Muscle layer of colon (tissue), 2 donors: ENCODE measurements at regions not wholly inside any gene's neighbourhood (a gene's known extent, or its start where the extent isn't known, plus 50 kb on each side); places are given as distances from the start of the nearest gene placed in this dataset.
A peak's percentile ranks its signal among the peaks of the same experiment; 100 is the strongest.
"Not testable (repeated sequence)": the region's sequence is repeated elsewhere in the genome, so short reads cannot be mapped to it uniquely, and the experiment has no call there.

ENCODE experiments used
- H3K27ac ChIP-seq: one replicate; pipeline ENCODE4 v1.7.0; 2013; ENCODE audit warnings: low read depth, mild to moderate bottlenecking, low read length, moderate library complexity
- H3K27me3 ChIP-seq, 2 donors: one replicate each; pipeline ENCODE4 v1.7.0; 2013; ENCODE audit warnings: low read length in 2 of 2, mild to moderate bottlenecking in 2 of 2; ENCODE audit not compliant: insufficient read depth in 2 of 2, control insufficient read depth in 1 of 2
- H3K36me3 ChIP-seq: one replicate; pipeline ENCODE4 v1.7.0; 2013; ENCODE audit warnings: mild to moderate bottlenecking, low read length; ENCODE audit not compliant: insufficient read depth
- H3K4me1 ChIP-seq: one replicate; pipeline ENCODE4 v1.7.0; 2013; ENCODE audit warnings: mild to moderate bottlenecking, low read length; ENCODE audit not compliant: insufficient read depth
- H3K4me3 ChIP-seq, 2 donors: one replicate each; pipeline ENCODE4 v1.7.0; 2013; ENCODE audit warnings: low read length in 2 of 2, low read depth in 1 of 2, mild to moderate bottlenecking in 1 of 2, moderate library complexity in 1 of 2
- H3K9ac ChIP-seq: one replicate; pipeline ENCODE4 v1.7.0; 2013; ENCODE audit warnings: low read length
- H3K9me3 ChIP-seq: one replicate; pipeline ENCODE4 v1.7.0; 2013; ENCODE audit warnings: mild to moderate bottlenecking, low read length
- donor health status: abdominal sarcoma.
- donor health status: Adenocarcinoma of cecum.

- Histone ChIP-seq H3K9ac (no peak overlapping the region), H3K27me3 (no peaks in the 10 kb centered on the region), H3K27ac (no peak overlapping the region), H3K4me3 (no peak overlapping the region), H3K9me3 (no peaks in the 10 kb centered on the region), H3K4me1 (peaks cover 19% of the 10 kb centered on the region), H3K36me3 (no peaks in the 10 kb centered on the region)
These were observed 104.6 kb downstream of the TLR5 start for GRCh38 chr1:223038288-223039006.

- no peaks in the 10 kb centered on the region for H3K9me3 ChIP-seq
These were observed 103.1 kb downstream of the TLR5 start for GRCh38 chr1:223039990-223040389.

GRCh38 chr1:223041481-223041880, 101.6 kb downstream of the TLR5 start:
- Histone ChIP-seq H3K36me3 (no peaks in the 10 kb centered on the region), H3K4me3 (no peak overlapping the region), H3K27me3 (no peaks in the 10 kb centered on the region), H3K27ac (no peak overlapping the region), H3K9me3 (no peaks in the 10 kb centered on the region), H3K9ac (no peak overlapping the region), H3K4me1 (peaks cover 19% of the 10 kb centered on the region)

More at GRCh38 chr1:223039990-223040389, 103.1 kb downstream of the TLR5 start:
- Histone ChIP-seq H3K4me3 (no peak overlapping the region), H3K27ac (no peak overlapping the region), H3K9ac (no peak overlapping the region), H3K4me1 (peaks cover 19% of the 10 kb centered on the region), H3K27me3 (no peaks in the 10 kb centered on the region), H3K36me3 (no peaks in the 10 kb centered on the region)

- H3K9ac ChIP-seq: no peak overlapping the region
- H3K4me1 ChIP-seq: peaks cover 13% of the 10 kb centered on the region
- no peaks in the 10 kb centered on the region for H3K9me3 ChIP-seq
- no peaks in the 10 kb centered on the region for H3K36me3 ChIP-seq
- H3K27me3 ChIP-seq: no peaks in the 10 kb centered on the region
- no peak overlapping the region for H3K27ac ChIP-seq
- no peak overlapping the region for H3K4me3 ChIP-seq
These were observed 97.7 kb downstream of the TLR5 start for GRCh38 chr1:223045164-223045957.

GRCh38 chr1:223046011-223046410, 97.0 kb downstream of the TLR5 start:
- Histone ChIP-seq H3K4me1 (peaks cover 9% of the 10 kb centered on the region), H3K9me3 (no peaks in the 10 kb centered on the region), H3K36me3 (no peaks in the 10 kb centered on the region), H3K9ac (no peak overlapping the region), H3K27me3 (no peaks in the 10 kb centered on the region), H3K4me3 (no peak overlapping the region), H3K27ac (no peak overlapping the region)

- H3K9me3 ChIP-seq, H3K27ac ChIP-seq, H3K4me3 ChIP-seq, H3K36me3 ChIP-seq, H3K27me3 ChIP-seq, H3K4me1 ChIP-seq, H3K9ac ChIP-seq: not testable (repeated sequence)
These were observed 96.6 kb downstream of the TLR5 start for GRCh38 chr1:223046463-223046862.

- no peaks in the 10 kb centered on the region for H3K9me3 ChIP-seq
- no peaks in the 10 kb centered on the region for H3K36me3 ChIP-seq
- no peaks in the 10 kb centered on the region for H3K27me3 ChIP-seq
- H3K4me1 ChIP-seq: peaks cover 16% of the 10 kb centered on the region
- H3K9ac ChIP-seq: no peak overlapping the region
- no peak overlapping the region for H3K4me3 ChIP-seq
- H3K27ac ChIP-seq: no peak overlapping the region
These were observed 95.0 kb downstream of the TLR5 start for GRCh38 chr1:223048026-223048425.

- Histone ChIP-seq H3K4me3 (no peak overlapping the region), H3K36me3 (no peaks in the 10 kb centered on the region), H3K9ac (no peak overlapping the region), H3K4me1 (peaks cover 28% of the 10 kb centered on the region), H3K27ac (peak overlapping the region; percentile 6), H3K9me3 (no peaks in the 10 kb centered on the region), H3K27me3 (no peaks in the 10 kb centered on the region)
These were observed 90.6 kb downstream of the TLR5 start for GRCh38 chr1:223052462-223052861.

- peaks cover 33% of the 10 kb centered on the region for H3K4me1 ChIP-seq
- no peaks in the 10 kb centered on the region for H3K36me3 ChIP-seq
- no peak overlapping the region for H3K9ac ChIP-seq
- H3K4me3 ChIP-seq: no peak overlapping the region
- peak overlapping the region; percentile 6 for H3K27ac ChIP-seq
- no peaks in the 10 kb centered on the region for H3K27me3 ChIP-seq
- H3K9me3 ChIP-seq: no peaks in the 10 kb centered on the region
These were observed 90.1 kb downstream of the TLR5 start for GRCh38 chr1:223052931-223053330.

GRCh38 chr1:223056802-223057201, 86.2 kb downstream of the TLR5 start:
- no peak overlapping the region for H3K4me3 ChIP-seq
- peaks cover 29% of the 10 kb centered on the region for H3K4me1 ChIP-seq
- no peaks in the 10 kb centered on the region for H3K27me3 ChIP-seq
- H3K9ac ChIP-seq: no peak overlapping the region
- H3K36me3 ChIP-seq: no peaks in the 10 kb centered on the region
- no peaks in the 10 kb centered on the region for H3K9me3 ChIP-seq
- H3K27ac ChIP-seq: peak overlapping the region; percentile 71

- H3K4me3 ChIP-seq: no peak overlapping the region
- no peaks in the 10 kb centered on the region for H3K9me3 ChIP-seq
- no peaks in the 10 kb centered on the region for H3K27me3 ChIP-seq
- H3K27ac ChIP-seq: peak overlapping the region; percentile 71
- no peak overlapping the region for H3K9ac ChIP-seq
- H3K36me3 ChIP-seq: no peaks in the 10 kb centered on the region
- H3K4me1 ChIP-seq: peaks cover 20% of the 10 kb centered on the region
These were observed 85.4 kb downstream of the TLR5 start for GRCh38 chr1:223057569-223058093.
